HG02938 (cell line): ENCODE measurements at regions not wholly inside any gene's neighbourhood (a gene's known extent, or its start where the extent isn't known, plus 50 kb on each side); places are given as distances from the start of the nearest gene placed in this dataset.
"Not testable (repeated sequence)": the region's sequence is repeated elsewhere in the genome, so short reads cannot be mapped to it uniquely, and the experiment has no call there.

Experiments used
- ATAC-seq: cut with Tn5 transposase; IDR thresholded peaks from one replicate; pipeline ENCODE4 v1.9.1; 2021; ENCODE audit warnings: mild to moderate bottlenecking, moderate library complexity; ENCODE audit not compliant: unreplicated experiment

DNA sequence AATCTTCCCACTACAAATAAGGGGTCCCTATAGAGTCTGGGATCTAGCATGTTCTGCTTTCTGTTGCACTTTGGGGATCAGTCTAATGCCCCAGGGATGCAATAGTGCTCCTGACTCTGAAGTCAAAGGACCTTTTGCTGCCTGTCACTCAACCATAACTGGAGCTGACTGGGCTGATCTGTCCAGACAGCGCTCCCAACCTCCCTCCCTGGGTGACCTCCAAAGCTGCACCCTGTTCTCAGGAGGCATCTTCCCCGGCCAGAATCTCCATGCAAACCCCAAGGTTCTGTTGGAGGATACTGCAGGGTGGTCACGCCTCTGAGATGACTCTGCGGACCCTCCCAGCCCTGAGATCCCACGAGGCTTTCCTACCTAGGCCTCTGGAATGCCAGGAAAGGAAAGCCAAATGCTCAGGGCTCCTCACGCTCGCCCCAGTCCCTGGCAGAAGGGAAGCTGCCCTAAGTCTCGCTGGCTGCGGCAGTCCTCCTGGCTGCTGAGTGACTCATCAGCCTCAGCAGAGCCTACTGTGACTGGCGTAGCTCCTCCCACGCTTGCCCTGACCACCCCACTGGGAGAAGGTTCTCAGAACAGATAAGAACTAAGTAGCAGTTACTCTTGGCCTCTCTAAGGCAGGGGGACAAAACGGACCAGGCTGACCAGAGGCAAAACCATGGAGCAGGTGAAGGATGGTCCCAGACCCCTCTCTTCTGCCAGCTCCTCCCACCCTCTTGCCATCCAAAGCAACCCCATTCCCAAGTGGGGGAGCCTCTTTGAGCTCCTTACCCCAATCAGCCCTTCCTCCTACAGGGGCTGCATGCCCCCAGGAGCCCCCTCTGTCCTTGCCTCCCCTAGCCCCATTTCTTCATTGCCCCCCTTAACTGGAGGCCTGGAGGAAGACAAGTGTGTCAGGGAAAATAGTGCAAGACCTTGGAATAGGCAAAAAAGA, 124.1 kb upstream of the TNRC6C start:
- ATAC-seq = no peak

DNA sequence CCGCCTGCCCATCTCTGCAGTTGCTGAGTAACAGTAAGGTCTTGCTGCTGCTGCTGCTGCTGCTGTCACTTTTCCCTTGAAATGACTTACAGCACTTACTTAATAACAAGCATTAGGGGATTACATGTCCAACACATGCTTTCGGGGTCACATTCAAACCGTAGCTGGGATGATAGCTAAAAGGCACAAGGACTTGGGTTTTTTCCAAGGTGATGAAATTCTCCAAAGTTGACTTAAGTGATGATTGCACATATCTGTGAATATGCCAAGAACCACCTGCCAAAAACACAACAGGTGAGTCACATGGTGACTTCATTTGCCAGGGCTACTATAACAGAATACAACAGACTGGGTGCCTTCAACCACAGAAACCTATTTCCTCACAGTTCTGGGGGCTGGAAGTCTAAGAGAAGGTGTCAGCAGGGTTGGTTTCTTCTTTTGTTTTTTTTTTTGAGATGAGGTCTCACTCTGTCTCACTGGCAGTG, 121.9 kb upstream of the TNRC6C start:
- ATAC-seq = no peak

DNA sequence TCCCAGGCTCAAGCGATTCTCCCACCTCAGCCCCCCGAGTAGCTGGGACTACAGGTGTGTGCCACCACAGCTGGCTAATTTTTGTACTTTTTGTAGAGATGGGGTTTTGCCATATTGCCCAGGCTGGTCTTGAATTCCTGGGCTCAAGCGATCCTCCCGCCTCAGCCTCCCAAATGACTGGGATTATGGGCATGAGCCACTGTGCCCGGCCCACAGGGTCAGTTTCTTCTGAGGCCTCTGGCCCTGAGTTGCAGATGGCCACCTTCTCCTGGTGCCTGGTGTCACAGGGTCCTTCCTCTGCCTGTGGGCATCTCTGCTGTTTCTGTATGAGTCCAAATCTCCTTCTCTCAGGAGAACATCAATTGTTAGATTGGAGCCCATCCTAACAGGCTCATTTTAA, 121.4 kb upstream of the TNRC6C start:
- ATAC-seq = not testable (repeated sequence)

DNA sequence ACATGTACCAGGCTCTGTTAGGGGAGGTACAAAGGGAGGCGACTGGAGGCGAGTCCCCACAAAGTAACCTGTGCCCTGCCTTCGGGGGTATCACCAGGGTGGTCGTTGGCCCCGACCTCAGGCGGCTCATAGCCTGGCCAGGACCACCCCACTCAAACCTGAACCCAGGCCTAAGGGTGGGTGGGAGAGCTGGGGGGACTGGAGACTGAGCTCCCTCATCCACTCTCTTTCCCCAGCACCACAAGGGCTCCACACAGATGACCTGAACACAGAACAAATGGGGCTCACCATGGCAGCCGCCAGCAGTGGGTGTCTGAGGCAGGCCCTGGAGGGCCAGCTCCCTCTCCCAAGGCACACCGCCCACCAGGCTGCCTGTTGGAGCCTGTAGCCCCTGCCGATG, 120.6 kb upstream of the TNRC6C start:
- no peak for ATAC-seq

- ATAC-seq = no peak
Observed at GRCh38 chr17:77838748-77839697, 119.5 kb upstream of the TNRC6C start.

DNA sequence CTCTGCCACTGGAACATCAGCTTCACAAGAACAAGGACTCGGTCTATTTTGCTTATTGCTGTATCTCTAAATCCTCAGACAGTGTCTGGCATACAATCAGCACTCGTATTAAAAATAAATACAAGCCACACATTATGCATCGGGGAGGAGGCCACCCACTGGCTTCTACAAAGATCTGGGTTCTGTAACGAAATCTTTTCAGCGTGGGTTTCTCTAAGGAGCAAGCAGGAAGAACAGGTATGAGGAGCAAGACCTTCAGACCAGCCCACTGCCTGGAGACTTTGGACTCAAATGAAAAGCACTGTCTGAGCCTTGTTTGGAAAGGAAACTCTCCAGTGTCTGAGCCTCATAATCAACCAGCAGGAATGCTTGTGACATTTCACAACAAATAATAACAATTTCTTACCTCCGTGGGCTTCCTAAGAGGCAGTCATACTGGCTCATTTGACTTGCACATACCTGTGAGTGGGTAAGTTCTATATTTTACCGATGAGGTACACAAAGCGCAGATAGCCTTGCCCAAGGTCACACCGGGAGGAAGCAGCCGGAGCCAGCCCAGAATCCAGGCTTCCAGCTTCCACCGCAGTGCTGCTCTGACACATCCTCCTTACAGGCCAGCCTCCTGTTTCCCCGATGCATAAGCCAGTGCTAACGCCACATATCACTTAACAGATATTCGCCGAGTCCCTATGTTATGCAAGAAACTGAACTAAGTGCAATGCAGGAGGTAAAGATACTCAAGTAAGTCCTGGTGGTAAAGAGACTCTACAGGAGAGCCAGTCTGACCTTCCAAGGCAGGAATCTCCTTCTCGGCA, 118.6 kb upstream of the TNRC6C start:
- no peak for ATAC-seq

DNA sequence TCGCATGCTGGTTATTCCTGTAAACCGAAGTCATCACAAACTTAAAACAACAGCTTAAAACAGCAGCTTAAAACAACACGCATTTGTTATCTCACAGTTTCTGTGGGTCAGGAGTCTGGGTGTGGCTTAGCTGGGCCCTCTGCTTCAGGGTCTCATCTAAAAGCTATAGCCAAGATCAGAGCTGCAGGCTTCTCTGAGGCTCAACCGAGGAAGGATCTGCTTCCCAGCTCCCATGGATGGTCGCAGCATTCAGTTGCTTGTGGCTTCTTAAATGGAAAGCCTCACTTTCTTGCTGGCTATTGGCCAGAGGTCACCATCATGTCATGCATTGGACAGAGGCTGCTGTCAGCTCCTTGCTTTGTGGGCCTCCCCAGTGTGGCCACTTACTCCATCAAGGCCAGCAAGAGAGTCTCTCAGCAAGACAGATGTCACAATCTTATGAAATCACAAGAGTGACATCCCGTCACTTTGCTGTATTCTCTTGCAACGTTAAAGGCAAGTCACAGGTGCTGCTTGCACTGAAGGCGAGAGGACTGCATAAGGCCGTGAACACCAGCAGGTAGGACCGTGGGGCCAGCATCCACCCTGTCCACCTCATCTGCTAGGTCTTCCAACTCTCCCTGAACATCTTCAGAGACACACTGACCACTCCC, 117.9 kb upstream of the TNRC6C start:
- no peak for ATAC-seq

DNA sequence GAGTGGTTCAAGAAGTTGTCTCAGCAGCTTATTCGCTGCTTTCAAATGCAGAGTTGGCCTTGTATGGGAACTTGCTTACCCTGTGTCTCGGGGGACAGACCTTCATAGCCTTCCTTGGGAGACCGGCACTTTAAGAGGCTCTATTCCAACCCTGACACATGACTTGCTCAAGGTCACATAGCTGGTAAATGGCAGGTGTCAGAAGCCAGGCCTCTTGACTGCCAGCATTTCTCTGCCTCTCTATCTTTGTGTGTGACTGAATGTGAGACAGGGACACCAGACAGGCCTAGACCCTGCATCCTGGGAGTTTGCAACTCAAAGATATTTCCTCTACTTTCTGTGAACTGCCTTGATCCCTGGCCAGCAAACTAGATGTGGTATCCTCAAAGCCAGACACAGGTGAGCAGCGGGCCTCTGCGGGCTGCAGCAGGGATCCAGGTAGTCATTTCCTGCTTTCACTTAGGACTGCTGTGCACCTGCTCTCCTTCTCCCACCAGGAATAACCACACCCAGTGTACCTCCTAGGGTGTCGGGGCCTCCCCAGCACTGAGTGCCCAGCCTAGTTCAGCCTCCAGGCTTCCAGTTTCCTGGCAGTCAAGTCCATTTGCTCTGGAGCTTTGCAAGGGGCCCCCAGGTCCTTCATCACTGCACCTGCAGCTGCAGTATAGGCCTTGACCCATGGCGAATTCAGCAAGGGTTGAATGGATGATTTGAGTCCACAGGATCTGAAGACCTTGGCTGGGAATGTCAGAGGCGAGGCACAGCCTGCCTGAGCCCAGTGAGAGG, 116.6 kb upstream of the TNRC6C start:
- no peak for ATAC-seq

DNA sequence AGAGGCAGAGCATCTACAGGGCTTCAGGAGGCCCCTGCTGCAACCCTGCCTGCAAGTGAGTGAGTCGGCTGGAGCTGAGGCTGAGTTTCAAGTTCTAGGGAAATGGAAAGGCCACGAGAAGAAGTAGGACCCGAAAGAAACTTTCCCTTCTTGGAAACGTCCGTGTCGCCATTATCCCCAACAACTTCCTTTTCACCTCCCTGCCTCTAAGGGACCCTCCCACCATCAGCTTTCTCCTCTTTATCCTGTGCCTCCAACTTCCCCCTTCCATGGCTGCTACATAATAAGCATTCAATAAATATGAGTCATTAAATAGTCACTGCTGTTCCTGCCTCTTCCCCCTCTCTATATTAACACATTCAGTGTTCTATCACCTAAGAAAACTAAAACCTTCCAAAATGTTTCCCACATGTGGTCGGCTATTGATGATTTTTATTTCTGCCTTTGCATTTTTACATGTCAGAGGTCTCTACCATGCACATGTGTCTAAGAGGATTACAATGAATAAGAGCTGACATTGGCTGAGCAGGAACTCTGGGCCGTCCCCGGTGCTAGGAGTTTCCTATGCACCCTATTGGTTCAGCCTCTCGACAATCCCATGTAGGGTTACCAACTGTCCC, 115.9 kb upstream of the TNRC6C start:
- no peak for ATAC-seq

DNA sequence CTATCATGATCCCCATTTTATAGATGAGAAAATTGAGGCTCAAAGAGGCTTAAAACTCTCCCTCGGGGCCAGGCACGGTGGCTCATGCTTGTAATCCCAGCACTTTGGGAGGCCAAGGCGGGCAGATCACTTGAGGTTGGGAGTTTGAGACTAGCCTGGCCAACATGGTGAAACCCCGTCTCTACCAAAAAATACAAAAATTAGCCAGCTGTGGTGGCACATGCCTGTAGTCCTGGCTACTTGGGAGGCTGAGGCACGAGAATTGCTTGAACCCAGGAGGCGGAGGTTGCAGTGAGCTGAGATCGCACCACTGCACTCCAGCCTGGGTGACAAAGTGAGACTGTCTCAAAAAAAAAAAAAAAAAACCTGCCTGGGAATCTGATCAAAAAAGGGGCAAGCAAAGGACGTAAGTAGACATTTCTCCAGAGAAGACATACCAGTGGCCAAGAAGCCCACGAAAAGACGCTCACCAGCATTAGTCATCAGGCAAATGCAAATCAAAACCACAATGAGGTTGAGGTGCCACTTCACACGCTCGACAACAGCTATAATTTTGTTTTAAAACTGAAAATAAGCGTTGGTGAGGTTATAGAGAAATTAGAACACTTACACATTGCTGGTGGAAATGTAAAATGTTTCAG, 115.1 kb upstream of the TNRC6C start:
- not testable (repeated sequence) for ATAC-seq

- no peak for ATAC-seq
Observed at GRCh38 chr17:77843896-77844295, 114.6 kb upstream of the TNRC6C start.

GRCh38 chr17:77844681-77845080, 113.8 kb upstream of the TNRC6C start:
- no peak for ATAC-seq

DNA sequence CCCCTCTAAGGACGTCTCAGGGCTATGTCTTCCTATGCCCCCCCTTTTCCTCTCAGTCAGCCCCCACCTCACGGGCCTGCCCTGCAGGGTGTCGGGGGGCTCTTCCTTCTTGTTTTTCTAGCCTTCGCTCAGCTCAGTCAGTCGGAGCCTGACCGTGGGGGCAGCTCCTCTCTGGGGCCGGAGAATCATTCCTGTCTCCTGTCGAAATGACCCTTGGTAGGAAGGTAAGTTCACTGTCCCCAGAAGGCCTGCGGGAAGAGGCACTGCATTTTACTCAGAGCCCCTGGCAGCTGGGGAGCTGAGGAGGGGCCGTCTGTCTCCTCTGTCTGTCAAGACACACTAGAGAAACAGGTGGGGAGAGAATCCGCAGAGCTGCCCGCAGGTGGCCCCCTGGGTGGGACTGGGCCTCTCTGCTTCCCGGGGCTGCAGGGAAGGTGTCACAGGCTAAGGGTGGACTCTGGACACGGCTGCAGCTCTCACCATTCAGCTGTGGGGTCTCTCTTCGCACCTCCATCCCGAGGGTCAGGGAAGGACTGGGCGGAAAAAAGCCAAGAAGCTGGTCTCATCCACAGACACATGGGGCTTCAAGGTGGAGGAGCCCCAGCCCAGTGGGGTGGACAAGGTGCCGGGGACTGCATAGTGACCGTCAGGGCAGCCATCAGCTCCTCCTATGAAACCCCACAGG, 112.8 kb upstream of the TNRC6C start:
- no peak for ATAC-seq

- no peak for ATAC-seq
Observed at GRCh38 chr17:77846531-77847085, 111.9 kb upstream of the TNRC6C start.

DNA sequence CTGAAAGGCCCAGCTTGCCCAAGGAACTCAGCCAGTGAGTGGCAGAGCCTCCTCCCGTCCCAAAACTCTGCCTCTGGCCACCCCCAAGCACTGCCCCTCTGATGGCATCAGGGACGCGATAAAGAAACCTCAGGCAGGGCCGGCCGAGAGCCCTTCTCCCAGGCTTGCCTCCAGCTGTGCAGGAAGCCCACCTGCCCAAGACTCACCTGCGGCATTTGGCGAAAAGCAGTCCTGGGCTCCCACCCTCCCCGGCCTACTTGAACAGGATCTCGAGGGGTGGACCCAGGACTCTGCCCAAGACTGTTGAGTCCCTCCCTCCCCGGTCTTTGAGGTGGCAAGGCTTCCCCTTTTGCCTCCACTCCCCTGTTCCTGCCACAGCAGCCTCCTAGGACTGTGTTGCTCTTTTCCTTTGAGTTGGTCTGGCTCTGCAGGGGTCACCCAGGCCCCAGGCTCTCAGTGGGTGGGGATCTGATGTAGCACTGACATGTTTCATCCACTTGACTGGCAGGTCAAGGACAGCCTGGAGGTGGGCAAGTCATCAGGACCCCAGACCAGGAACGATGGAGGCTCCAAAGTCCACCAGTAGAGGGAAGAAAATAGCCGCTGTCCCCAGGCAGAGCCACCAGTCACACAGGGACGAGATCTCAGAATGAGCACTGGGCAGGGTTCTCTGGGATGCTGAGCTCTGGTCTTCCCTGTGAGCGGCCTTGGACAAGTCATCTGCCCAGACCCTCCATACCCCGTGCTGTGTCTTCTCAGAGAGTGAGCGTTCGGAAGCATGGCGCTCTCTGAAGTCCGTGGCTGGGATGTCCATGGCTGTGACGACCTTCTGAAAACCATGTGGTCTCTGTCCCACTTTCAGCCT, 111.0 kb upstream of the TNRC6C start:
- ATAC-seq = no peak

- ATAC-seq = no peak
Observed at GRCh38 chr17:77848257-77848656, 110.2 kb upstream of the TNRC6C start.

DNA sequence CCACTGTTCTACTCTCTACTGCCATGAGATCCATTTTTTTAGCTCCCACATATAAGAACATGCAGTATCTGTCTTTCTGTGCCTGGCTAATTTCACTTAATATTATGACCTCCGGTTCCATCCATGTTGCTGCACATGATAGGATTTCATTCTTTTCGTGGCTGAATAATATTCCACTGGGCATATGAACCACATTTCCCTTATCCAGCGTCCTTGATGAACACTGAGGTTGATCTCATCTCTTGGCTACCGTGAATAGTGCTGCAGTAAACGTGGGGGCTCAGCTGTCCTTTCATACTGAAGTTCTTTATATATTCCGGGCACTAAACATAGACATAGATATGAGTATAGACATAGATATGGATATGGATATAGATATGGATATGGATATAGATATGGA, 109.3 kb upstream of the TNRC6C start:
- no peak for ATAC-seq
